AG10803 (cell line): ENCODE measurements at regions not wholly inside any gene's neighbourhood (a gene's known extent, or its start where the extent isn't known, plus 50 kb on each side); places are given as distances from the start of the nearest gene placed in this dataset.
"Not testable (repeated sequence)": the region's sequence is repeated elsewhere in the genome, so short reads cannot be mapped to it uniquely, and the experiment has no call there.

Source experiments
- DNase-seq: peaks from one replicate; pipeline ENCODE4 v3.0.0; 2010; ENCODE audit warnings: low read depth
- H3K4me3 ChIP-seq: 2 replicates; pipeline ENCODE4 v1.5.1; 2011; ENCODE audit warnings: mild to moderate bottlenecking, low read length, control low read depth
- CTCF ChIP-seq: conservative IDR thresholded peaks from 2 replicates; pipeline ENCODE4 v1.5.1; 2011; ENCODE audit warnings: mild to moderate bottlenecking, low read length, control low read depth, inconsistent platforms

GRCh38 chr7:39825401-39825980 lies 124.6 kb upstream of the CDK13 start:
- no peak for TF ChIP-seq CTCF
- DNase-seq, result no peak
- no peak overlapping the region for H3K4me3 ChIP-seq

GRCh38 chr7:39826166-39826565 lies 123.9 kb upstream of the CDK13 start:
- no peak for DNase-seq
- no peak for TF ChIP-seq CTCF
- H3K4me3 ChIP-seq, result no peak overlapping the region

GRCh38 chr7:39827571-39827970 lies 122.5 kb upstream of the CDK13 start:
- TF ChIP-seq CTCF, result no peak
- H3K4me3 ChIP-seq, result no peak overlapping the region
- no peak for DNase-seq

GRCh38 chr7:39829028-39829427 lies 121.0 kb upstream of the CDK13 start:
- no peak overlapping the region for H3K4me3 ChIP-seq
- no peak for DNase-seq
- no peak for TF ChIP-seq CTCF

- DNase-seq, result no peak
- H3K4me3 ChIP-seq, result no peak overlapping the region
- TF ChIP-seq CTCF, result no peak
Measured at GRCh38 chr7:39832519-39833085, 117.5 kb upstream of the CDK13 start.

- H3K4me3 ChIP-seq, result peak overlapping the region; percentile 46
- DNase-seq, result peak; percentile 11
Measured at GRCh38 chr7:39833180-39833799, 116.8 kb upstream of the CDK13 start.

GRCh38 chr7:39833865-39834634 lies 116.0 kb upstream of the CDK13 start:
- DNase-seq, H3K4me3 ChIP-seq: not testable (repeated sequence)

- no peak for DNase-seq
Measured at GRCh38 chr7:39838326-39838725, 111.7 kb upstream of the CDK13 start.

More at GRCh38 chr7:39838326-39838725, 111.7 kb upstream of the CDK13 start:
- no peak for TF ChIP-seq CTCF
- no peak overlapping the region for H3K4me3 ChIP-seq
